Activated T-helper 2 cell treated with anti-CD3 and anti-CD28 coated beads, Interferon-gamma antibody, Interleukin-2, Interleukin-4, amounts not matched to agents 10 μg/mL and 5 μg/mL and 100 μg/mL, durations not matched to agents 14 hours and 24 hours and 36 hours (primary cell): ENCODE measurements at regions not wholly inside any gene's neighbourhood (a gene's known extent, or its start where the extent isn't known, plus 50 kb on each side); places are given as distances from the start of the nearest gene placed in this dataset.
"Not testable (repeated sequence)": the region's sequence is repeated elsewhere in the genome, so short reads cannot be mapped to it uniquely, and the experiment has no call there.

Source experiments
- DNase-seq: peaks from one replicate; pipeline ENCODE4 v3.0.0; 2021; ENCODE audit warnings: low spot score
- H3K27ac Mint-ChIP-seq: one replicate; pipeline ENCODE4 v1.8.0; 2021; ENCODE audit warnings: mixed read lengths
- H3K27me3 Mint-ChIP-seq: one replicate; pipeline ENCODE4 v1.8.0; 2021; ENCODE audit warnings: low read depth, mixed read lengths
- H3K36me3 Mint-ChIP-seq: one replicate; pipeline ENCODE4 v1.8.0; 2021; ENCODE audit warnings: low read depth, mixed read lengths
- H3K4me1 Mint-ChIP-seq: one replicate; pipeline ENCODE4 v1.8.0; 2021; ENCODE audit warnings: low read depth, mixed read lengths
- H3K4me3 Mint-ChIP-seq: one replicate; pipeline ENCODE4 v1.8.0; 2021; ENCODE audit warnings: low read depth, mild to moderate bottlenecking, moderate library complexity, mixed read lengths
- H3K9me3 Mint-ChIP-seq: one replicate; pipeline ENCODE4 v1.8.0; 2021; ENCODE audit warnings: mixed read lengths
- intact Hi-C: fragments of 100-400 bp; cut with micrococcal nuclease; formaldehyde crosslinking; loops from one replicate; pipeline ENCODE4 v1.15.1; 2023

- intact Hi-C loops = no loop called here
- H3K27ac Mint-ChIP-seq = no peak overlapping the region
- peaks cover 4% of the 10 kb centered on the region for H3K9me3 Mint-ChIP-seq
- H3K4me1 Mint-ChIP-seq = no peaks in the 10 kb centered on the region
- no peaks in the 10 kb centered on the region for H3K27me3 Mint-ChIP-seq
- no peak for DNase-seq
- no peak overlapping the region for H3K4me3 Mint-ChIP-seq
- H3K36me3 Mint-ChIP-seq = no peaks in the 10 kb centered on the region
Observed at GRCh38 chr4:126486377-126486776, 1146.4 kb upstream of the INTU start.

- H3K4me1 Mint-ChIP-seq = no peaks in the 10 kb centered on the region
- H3K27ac Mint-ChIP-seq = no peak overlapping the region
- H3K27me3 Mint-ChIP-seq = no peaks in the 10 kb centered on the region
- no peak overlapping the region for H3K4me3 Mint-ChIP-seq
- DNase-seq = no peak
- intact Hi-C loops = no loop called here
- peaks cover 15% of the 10 kb centered on the region for H3K9me3 Mint-ChIP-seq
- H3K36me3 Mint-ChIP-seq = no peaks in the 10 kb centered on the region
Observed at GRCh38 chr4:126489826-126490463, 1142.8 kb upstream of the INTU start.

GRCh38 chr4:126495163-126495752 lies 1137.5 kb upstream of the INTU start:
- intact Hi-C loops = no loop called here
- Mint-ChIP-seq H3K4me3 (no peak overlapping the region), H3K27me3 (no peaks in the 10 kb centered on the region), H3K9me3 (peaks cover 31% of the 10 kb centered on the region), H3K27ac (no peak overlapping the region), H3K4me1 (no peaks in the 10 kb centered on the region), H3K36me3 (no peaks in the 10 kb centered on the region)
- DNase-seq = no peak

GRCh38 chr4:126512979-126513378 lies 1119.8 kb upstream of the INTU start:
- intact Hi-C loops = no loop called here
- Mint-ChIP-seq H3K36me3 (no peaks in the 10 kb centered on the region), H3K27ac (no peak overlapping the region)

GRCh38 chr4:126513596-126513995 lies 1119.2 kb upstream of the INTU start:
- Mint-ChIP-seq H3K27ac (no peak overlapping the region), H3K27me3 (no peaks in the 10 kb centered on the region), H3K9me3 (peaks cover 3% of the 10 kb centered on the region), H3K4me3 (no peak overlapping the region), H3K4me1 (no peaks in the 10 kb centered on the region), H3K36me3 (no peaks in the 10 kb centered on the region)
- intact Hi-C loops = no loop called here
- DNase-seq = no peak

More at GRCh38 chr4:126512979-126513378, 1119.8 kb upstream of the INTU start:
- Mint-ChIP-seq H3K27me3 (no peaks in the 10 kb centered on the region), H3K4me1 (no peaks in the 10 kb centered on the region), H3K9me3 (peaks cover 3% of the 10 kb centered on the region), H3K4me3 (no peak overlapping the region)
- DNase-seq = no peak

GRCh38 chr4:126520731-126521130 lies 1112.0 kb upstream of the INTU start:
- Mint-ChIP-seq H3K9me3 (no peaks in the 10 kb centered on the region), H3K36me3 (no peaks in the 10 kb centered on the region), H3K27me3 (no peaks in the 10 kb centered on the region), H3K4me1 (no peaks in the 10 kb centered on the region), H3K4me3 (no peak overlapping the region), H3K27ac (no peak overlapping the region)
- no peak for DNase-seq
- intact Hi-C loops = no loop called here

- not testable (repeated sequence) for DNase-seq, H3K27ac Mint-ChIP-seq, H3K27me3 Mint-ChIP-seq
Observed at GRCh38 chr4:126525400-126525799, 1107.4 kb upstream of the INTU start.

GRCh38 chr4:126526335-126526734 lies 1106.4 kb upstream of the INTU start:
- no peak overlapping the region for H3K27ac Mint-ChIP-seq
- intact Hi-C loops = no loop called here
- no peaks in the 10 kb centered on the region for H3K27me3 Mint-ChIP-seq
- H3K36me3 Mint-ChIP-seq = no peaks in the 10 kb centered on the region
- no peak for DNase-seq
- H3K4me3 Mint-ChIP-seq = no peak overlapping the region
- H3K9me3 Mint-ChIP-seq = peaks cover 7% of the 10 kb centered on the region
- H3K4me1 Mint-ChIP-seq = no peaks in the 10 kb centered on the region

More at GRCh38 chr4:126525400-126525799, 1107.4 kb upstream of the INTU start:
- intact Hi-C loops, H3K9me3 Mint-ChIP-seq, H3K36me3 Mint-ChIP-seq, H3K4me3 Mint-ChIP-seq, H3K4me1 Mint-ChIP-seq: not testable (repeated sequence)

GRCh38 chr4:126529997-126530396 lies 1102.8 kb upstream of the INTU start:
- Mint-ChIP-seq H3K4me3 (no peak overlapping the region), H3K27ac (no peak overlapping the region), H3K27me3 (no peaks in the 10 kb centered on the region), H3K9me3 (peaks cover 7% of the 10 kb centered on the region), H3K36me3 (no peaks in the 10 kb centered on the region), H3K4me1 (no peaks in the 10 kb centered on the region)
- intact Hi-C loops = no loop called here
- DNase-seq = no peak

GRCh38 chr4:126530996-126531585 lies 1101.7 kb upstream of the INTU start:
- Mint-ChIP-seq H3K36me3 (no peaks in the 10 kb centered on the region), H3K4me1 (no peaks in the 10 kb centered on the region), H3K27ac (no peak overlapping the region), H3K27me3 (no peaks in the 10 kb centered on the region), H3K4me3 (no peak overlapping the region), H3K9me3 (peaks cover 7% of the 10 kb centered on the region)
- DNase-seq = no peak
- intact Hi-C loops = no loop called here

- H3K27ac Mint-ChIP-seq = no peak overlapping the region
- H3K4me3 Mint-ChIP-seq = no peak overlapping the region
- DNase-seq = no peak
- H3K36me3 Mint-ChIP-seq = no peaks in the 10 kb centered on the region
- no peaks in the 10 kb centered on the region for H3K27me3 Mint-ChIP-seq
- H3K9me3 Mint-ChIP-seq = no peaks in the 10 kb centered on the region
- no peaks in the 10 kb centered on the region for H3K4me1 Mint-ChIP-seq
- intact Hi-C loops = no loop called here
Observed at GRCh38 chr4:126532527-126532926, 1100.2 kb upstream of the INTU start.

- H3K4me1 Mint-ChIP-seq = no peaks in the 10 kb centered on the region
- no peak overlapping the region for H3K4me3 Mint-ChIP-seq
- intact Hi-C loops = no loop called here
- no peak for DNase-seq
- H3K36me3 Mint-ChIP-seq = no peaks in the 10 kb centered on the region
- no peaks in the 10 kb centered on the region for H3K27me3 Mint-ChIP-seq
- no peaks in the 10 kb centered on the region for H3K9me3 Mint-ChIP-seq
- no peak overlapping the region for H3K27ac Mint-ChIP-seq
Observed at GRCh38 chr4:126533146-126533805, 1099.5 kb upstream of the INTU start.

GRCh38 chr4:126539771-126540170 lies 1093.0 kb upstream of the INTU start:
- intact Hi-C loops = no loop called here
- Mint-ChIP-seq H3K36me3 (no peaks in the 10 kb centered on the region), H3K4me1 (no peaks in the 10 kb centered on the region), H3K27ac (no peak overlapping the region), H3K27me3 (no peaks in the 10 kb centered on the region), H3K9me3 (peaks cover 5% of the 10 kb centered on the region), H3K4me3 (no peak overlapping the region)
- no peak for DNase-seq
